ENCODE measurements at regions not wholly inside any gene's neighbourhood (a gene's known extent, or its start where the extent isn't known, plus 50 kb on each side); places are given as distances from the start of the nearest gene placed in this dataset.

DNA sequence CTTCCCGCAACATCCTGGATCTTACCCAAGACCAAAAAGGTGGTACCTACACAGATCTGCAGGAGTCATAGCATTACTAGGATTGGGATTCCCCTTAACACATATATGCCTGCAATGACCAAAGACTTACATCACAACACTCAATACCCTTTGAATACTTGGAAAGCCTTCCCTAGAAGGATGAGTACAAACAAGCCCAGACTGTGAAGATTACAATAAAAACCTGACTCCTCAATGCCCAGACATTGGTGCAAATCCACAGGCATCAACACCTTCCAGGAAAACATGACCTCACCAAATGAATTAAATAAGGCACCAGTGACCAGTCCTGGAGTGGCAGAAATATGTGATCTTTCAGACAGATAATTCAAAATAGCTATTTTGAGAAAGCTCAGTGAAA, 326.8 kb downstream of the TBL1XR1 start:
- H3K9me3 ChIP-seq (ENCODE audit: low read length), result no peaks in the 10 kb centered on the region
- no peak overlapping the region for H3K4me3 ChIP-seq (ENCODE audit: low read depth, low read length, poor library complexity, severe bottlenecking)
- no peak for DNase-seq (ENCODE audit: low spot score)
- no peaks in the 10 kb centered on the region for H3K79me2 ChIP-seq (ENCODE audit: insufficient read depth, low read depth, low read length)
- H4K20me1 ChIP-seq (ENCODE audit: insufficient read depth, low read length), result no peaks in the 10 kb centered on the region
- H3K4me1 ChIP-seq (ENCODE audit: insufficient read depth, low read length, poor library complexity, severe bottlenecking), result no peaks in the 10 kb centered on the region
- intact Hi-C loops (cut with micrococcal nuclease; ENCODE audit: unreplicated experiment), result no loop called here
- CTCF ChIA-PET (ENCODE audit: unreplicated experiment), result no interaction called here
- H2AFZ ChIP-seq (ENCODE audit: low read length), result no peak overlapping the region
- POLR2A ChIA-PET, result no interaction called here
- TF ChIP-seq, protein P1, sequence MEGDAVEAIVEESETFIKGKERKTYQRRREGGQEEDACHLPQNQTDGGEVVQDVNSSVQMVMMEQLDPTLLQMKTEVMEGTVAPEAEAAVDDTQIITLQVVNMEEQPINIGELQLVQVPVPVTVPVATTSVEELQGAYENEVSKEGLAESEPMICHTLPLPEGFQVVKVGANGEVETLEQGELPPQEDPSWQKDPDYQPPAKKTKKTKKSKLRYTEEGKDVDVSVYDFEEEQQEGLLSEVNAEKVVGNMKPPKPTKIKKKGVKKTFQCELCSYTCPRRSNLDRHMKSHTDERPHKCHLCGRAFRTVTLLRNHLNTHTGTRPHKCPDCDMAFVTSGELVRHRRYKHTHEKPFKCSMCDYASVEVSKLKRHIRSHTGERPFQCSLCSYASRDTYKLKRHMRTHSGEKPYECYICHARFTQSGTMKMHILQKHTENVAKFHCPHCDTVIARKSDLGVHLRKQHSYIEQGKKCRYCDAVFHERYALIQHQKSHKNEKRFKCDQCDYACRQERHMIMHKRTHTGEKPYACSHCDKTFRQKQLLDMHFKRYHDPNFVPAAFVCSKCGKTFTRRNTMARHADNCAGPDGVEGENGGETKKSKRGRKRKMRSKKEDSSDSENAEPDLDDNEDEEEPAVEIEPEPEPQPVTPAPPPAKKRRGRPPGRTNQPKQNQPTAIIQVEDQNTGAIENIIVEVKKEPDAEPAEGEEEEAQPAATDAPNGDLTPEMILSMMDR (conservative IDR thresholded peaks at IDR 0.05; ENCODE audit: low read length), result no peak
- no peak for TF ChIP-seq EZH2phosphoT487 (IDR thresholded peaks at IDR 0.05; ENCODE audit: borderline replicate concordance, low read depth, low read length)
- H3K27ac ChIP-seq (ENCODE audit: low read depth, low read length, poor library complexity, severe bottlenecking), result no peak overlapping the region
- BruUV-seq (replicated peaks), result no TSS peak
- no peaks in the 10 kb centered on the region for H3K36me3 ChIP-seq (ENCODE audit: insufficient read depth, low read length)
- no peaks in the 10 kb centered on the region for H3K9me2 ChIP-seq (ENCODE audit: insufficient read depth, low read length)
- no peak overlapping the region for H3K4me2 ChIP-seq (ENCODE audit: low read length)

DNA sequence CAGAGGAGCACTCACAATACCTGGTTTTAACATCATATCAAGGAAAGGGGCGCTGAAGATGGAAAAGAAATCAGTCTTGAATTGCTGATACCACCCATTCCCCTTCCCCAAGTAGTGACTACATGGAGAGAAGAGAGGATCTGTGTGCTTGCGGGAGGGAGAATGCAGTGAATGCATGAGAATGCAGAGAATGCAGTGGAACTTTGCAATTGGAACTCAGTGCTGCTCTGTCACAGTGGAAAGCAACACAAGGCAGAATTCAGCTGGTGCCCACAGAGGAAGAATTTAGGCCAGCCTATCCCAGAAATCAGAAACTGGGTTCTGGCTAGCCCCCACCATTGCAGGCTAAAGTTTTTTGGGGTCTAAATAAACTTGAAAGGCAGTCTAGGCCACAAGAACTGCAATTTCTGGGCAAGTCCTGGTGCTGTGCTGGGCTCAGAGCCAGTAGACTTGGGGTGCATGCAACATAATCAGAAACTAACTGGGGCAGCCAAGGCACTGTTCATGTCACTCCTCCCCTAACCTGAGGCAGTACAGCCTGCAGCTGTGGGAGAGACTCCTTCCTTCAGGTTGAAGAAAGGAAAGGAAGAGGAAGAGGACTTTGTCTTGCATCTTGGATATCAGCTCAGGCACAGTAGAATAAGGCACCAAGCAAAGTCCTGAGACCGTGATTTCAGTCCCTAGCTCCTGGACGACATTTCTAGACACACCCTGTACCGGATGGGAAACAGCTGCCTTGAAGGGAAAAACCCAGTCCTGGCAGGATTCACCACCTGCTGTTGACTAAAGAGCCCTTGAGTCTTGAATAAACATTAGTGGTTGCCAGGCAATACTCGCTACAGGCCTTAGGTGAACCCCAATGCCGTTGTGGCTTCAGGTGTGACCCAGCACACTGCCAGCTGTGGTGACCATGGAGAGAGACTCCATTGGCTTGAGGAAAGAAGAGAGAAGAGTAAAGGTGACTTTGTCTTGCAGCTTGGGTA, 329.3 kb downstream of the TBL1XR1 start:
- no peaks in the 10 kb centered on the region for H4K20me1 ChIP-seq (ENCODE audit: insufficient read depth, low read length)
- H3K27ac ChIP-seq (ENCODE audit: low read depth, low read length, poor library complexity, severe bottlenecking), result no peak overlapping the region
- intact Hi-C loops (cut with micrococcal nuclease; ENCODE audit: unreplicated experiment), result loop anchor here (1.0 kb wide), 1 partner anchor 70 kb away; no protein-coding TSS in a partner anchor
- no peak overlapping the region for H3K4me2 ChIP-seq (ENCODE audit: low read length)
- H3K36me3 ChIP-seq (ENCODE audit: insufficient read depth, low read length), result no peaks in the 10 kb centered on the region
- TF ChIP-seq, protein P1 (conservative IDR thresholded peaks at IDR 0.05; ENCODE audit: low read length), result no peak
- no peak for TF ChIP-seq EZH2phosphoT487 (IDR thresholded peaks at IDR 0.05; ENCODE audit: borderline replicate concordance, low read depth, low read length)
- no peak overlapping the region for H3K4me3 ChIP-seq (ENCODE audit: low read depth, low read length, poor library complexity, severe bottlenecking)
- H3K79me2 ChIP-seq (ENCODE audit: insufficient read depth, low read depth, low read length), result no peaks in the 10 kb centered on the region
- no peaks in the 10 kb centered on the region for H3K4me1 ChIP-seq (ENCODE audit: insufficient read depth, low read length, poor library complexity, severe bottlenecking)
- BruUV-seq (replicated peaks), result no TSS peak
- DNase-seq (ENCODE audit: low spot score), result no peak
- POLR2A ChIA-PET, result no interaction called here
- no peaks in the 10 kb centered on the region for H3K9me3 ChIP-seq (ENCODE audit: low read length)
- H2AFZ ChIP-seq (ENCODE audit: low read length), result no peak overlapping the region
- CTCF ChIA-PET (ENCODE audit: unreplicated experiment), result no interaction called here
- no peaks in the 10 kb centered on the region for H3K9me2 ChIP-seq (ENCODE audit: insufficient read depth, low read length)

DNA sequence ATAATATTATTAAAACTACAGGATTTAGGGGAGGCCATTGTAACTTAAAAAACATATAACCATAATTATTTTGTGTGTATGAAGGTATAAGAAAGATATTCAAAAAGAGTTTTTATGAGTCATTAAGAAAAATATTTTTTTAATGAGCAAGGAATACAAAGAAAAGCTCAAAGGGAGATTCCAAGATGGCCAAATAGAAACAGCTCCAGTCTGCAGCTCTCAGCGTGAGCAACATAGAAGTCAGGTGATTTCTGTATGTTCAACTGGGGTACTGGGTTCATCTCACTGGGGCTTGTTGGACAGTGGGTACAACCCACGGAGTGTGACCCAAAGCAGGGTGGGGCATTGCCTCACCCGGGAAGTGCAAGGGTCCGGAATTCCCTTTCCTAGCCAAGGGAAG, 336.1 kb downstream of the TBL1XR1 start:
- no TSS peak for BruUV-seq (replicated peaks)
- intact Hi-C loops (cut with micrococcal nuclease; ENCODE audit: unreplicated experiment), result no loop called here
- H4K20me1 ChIP-seq (ENCODE audit: insufficient read depth, low read length), result no peaks in the 10 kb centered on the region

More for the DNA sequence above, 336.1 kb downstream of the TBL1XR1 start:
- no peaks in the 10 kb centered on the region for H3K36me3 ChIP-seq (ENCODE audit: insufficient read depth, low read length)
- H3K4me3 ChIP-seq (ENCODE audit: low read depth, low read length, poor library complexity, severe bottlenecking), result no peak overlapping the region
- CTCF ChIA-PET (ENCODE audit: unreplicated experiment), result no interaction called here
- no peak for DNase-seq (ENCODE audit: low spot score)
- no peaks in the 10 kb centered on the region for H3K79me2 ChIP-seq (ENCODE audit: insufficient read depth, low read depth, low read length)
- no peak for TF ChIP-seq EZH2phosphoT487 (IDR thresholded peaks at IDR 0.05; ENCODE audit: borderline replicate concordance, low read depth, low read length)
- TF ChIP-seq, protein P1 (conservative IDR thresholded peaks at IDR 0.05; ENCODE audit: low read length), result no peak
- H3K4me1 ChIP-seq (ENCODE audit: insufficient read depth, low read length, poor library complexity, severe bottlenecking), result no peaks in the 10 kb centered on the region
- H3K27ac ChIP-seq (ENCODE audit: low read depth, low read length, poor library complexity, severe bottlenecking), result no peak overlapping the region
- no peaks in the 10 kb centered on the region for H3K9me2 ChIP-seq (ENCODE audit: insufficient read depth, low read length)
- no peaks in the 10 kb centered on the region for H3K9me3 ChIP-seq (ENCODE audit: low read length)
- H3K4me2 ChIP-seq (ENCODE audit: low read length), result no peak overlapping the region
- POLR2A ChIA-PET, result no interaction called here
- H2AFZ ChIP-seq (ENCODE audit: low read length), result no peak overlapping the region
